ENCODE measurements at regions not wholly inside any gene's neighbourhood (a gene's known extent, or its start where the extent isn't known, plus 50 kb on each side); places are given as distances from the start of the nearest gene placed in this dataset.

DNA sequence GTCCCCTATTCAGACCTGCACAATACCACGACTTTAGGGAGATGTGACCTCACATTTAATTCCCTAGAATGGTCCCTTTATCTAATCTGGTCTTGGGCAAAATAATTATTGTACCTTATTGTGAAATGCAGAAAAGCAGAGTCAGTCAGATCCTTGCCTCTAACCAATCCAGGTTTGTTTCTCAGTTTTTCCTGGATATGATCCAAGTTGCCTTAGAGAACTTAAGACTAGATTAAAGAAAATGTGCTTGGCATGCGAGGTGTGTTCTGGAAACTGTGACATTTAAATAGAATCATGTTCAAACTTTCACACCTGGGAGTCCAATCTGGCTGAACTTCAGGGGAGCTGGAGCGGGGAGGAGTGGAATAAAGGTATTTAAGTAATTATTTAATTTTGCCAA is 696.2 kb downstream of the DNAH5 start:
- 53% methylated on average over 3 of the region's 3 CpGs for WGBS
- intact Hi-C loops (cut with DNase I): no loop called here
- no peak for DNase-seq (ENCODE audit: extremely low spot score)
- Histone ChIP-seq H3K36me3 (no peaks in the 10 kb centered on the region), H3K4me3 (no peak overlapping the region), H3K9me3 (peaks cover 0 to 11% (median 2%) of the 10 kb centered on the region in 4 donors), H3K27me3 (no peaks in the 10 kb centered on the region), H3K4me1 (peaks cover 0 to 6% (median 2%) of the 10 kb centered on the region in 4 donors), H3K27ac (replicated peaks in 1 of 4) (no peak overlapping the region)
- TF ChIP-seq, protein P1, sequence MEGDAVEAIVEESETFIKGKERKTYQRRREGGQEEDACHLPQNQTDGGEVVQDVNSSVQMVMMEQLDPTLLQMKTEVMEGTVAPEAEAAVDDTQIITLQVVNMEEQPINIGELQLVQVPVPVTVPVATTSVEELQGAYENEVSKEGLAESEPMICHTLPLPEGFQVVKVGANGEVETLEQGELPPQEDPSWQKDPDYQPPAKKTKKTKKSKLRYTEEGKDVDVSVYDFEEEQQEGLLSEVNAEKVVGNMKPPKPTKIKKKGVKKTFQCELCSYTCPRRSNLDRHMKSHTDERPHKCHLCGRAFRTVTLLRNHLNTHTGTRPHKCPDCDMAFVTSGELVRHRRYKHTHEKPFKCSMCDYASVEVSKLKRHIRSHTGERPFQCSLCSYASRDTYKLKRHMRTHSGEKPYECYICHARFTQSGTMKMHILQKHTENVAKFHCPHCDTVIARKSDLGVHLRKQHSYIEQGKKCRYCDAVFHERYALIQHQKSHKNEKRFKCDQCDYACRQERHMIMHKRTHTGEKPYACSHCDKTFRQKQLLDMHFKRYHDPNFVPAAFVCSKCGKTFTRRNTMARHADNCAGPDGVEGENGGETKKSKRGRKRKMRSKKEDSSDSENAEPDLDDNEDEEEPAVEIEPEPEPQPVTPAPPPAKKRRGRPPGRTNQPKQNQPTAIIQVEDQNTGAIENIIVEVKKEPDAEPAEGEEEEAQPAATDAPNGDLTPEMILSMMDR (IDR thresholded peaks at IDR 0.05): no peak
- TF ChIP-seq POLR2AphosphoS5 (IDR thresholded peaks at IDR 0.05) (no peak), EP300 (IDR thresholded peaks at IDR 0.05) (no peak), POLR2A (IDR thresholded peaks at IDR 0.05; ENCODE audit: low read depth) (no peak)

DNA sequence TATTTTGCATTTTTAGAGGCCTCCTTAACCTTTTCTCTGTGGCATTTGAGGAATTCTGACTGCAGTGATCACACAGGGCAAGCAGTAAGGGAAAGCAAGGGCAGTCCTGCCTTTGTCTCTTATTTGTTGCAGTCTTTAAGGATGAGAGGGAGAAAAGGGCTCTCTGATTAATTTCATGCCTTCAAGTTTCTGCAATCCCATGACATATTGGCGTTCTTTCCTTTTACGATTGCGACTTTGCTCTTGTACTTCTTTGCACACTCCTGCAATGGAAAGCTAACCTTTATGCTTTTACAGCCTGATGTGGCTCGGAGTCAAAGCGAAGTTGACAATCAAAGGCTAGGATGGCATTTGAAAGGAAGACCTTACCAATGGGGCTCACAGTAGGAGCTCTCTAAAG is 698.4 kb downstream of the DNAH5 start:
- DNase-seq (ENCODE audit: extremely low spot score): no peak
- intact Hi-C loops (cut with DNase I): no loop called here
- Histone ChIP-seq H3K4me3 (no peak overlapping the region), H3K36me3 (no peaks in the 10 kb centered on the region), H3K9me3 (peaks cover 0 to 11% (median 2%) of the 10 kb centered on the region in 4 donors), H3K27ac (replicated peaks in 1 of 4) (no peak overlapping the region), H3K27me3 (no peaks in the 10 kb centered on the region), H3K4me1 (peaks cover 0 to 6% (median 2%) of the 10 kb centered on the region in 4 donors)
- TF ChIP-seq, protein P1 (IDR thresholded peaks at IDR 0.05): no peak
- TF ChIP-seq POLR2AphosphoS5 (IDR thresholded peaks at IDR 0.05): no peak
- no peak for TF ChIP-seq EP300 (IDR thresholded peaks at IDR 0.05)
- TF ChIP-seq POLR2A (IDR thresholded peaks at IDR 0.05; ENCODE audit: low read depth): no peak
- 87% methylated on average over 5 of the region's 5 CpGs for WGBS

DNA sequence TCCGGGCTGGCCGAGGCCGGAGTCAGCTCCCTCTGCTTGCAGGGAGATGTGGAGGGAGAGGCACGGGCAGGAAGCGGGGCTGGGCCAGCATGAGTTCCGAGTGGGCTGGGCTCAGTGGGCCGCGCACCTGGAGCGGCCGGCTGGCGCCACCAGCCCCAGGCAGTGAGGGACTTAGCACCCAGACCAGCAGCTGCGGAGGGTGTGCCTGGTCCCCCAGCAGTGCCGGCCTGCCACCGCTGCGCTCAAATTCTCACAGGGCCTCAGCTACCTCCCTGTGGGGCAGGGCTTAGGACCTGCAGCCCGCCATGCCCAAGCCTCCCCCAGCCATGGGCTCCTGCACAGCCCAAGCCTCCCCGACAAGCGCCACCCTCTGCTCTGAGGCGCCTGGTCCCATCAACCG is 700.3 kb downstream of the DNAH5 start:
- H3K4me3 ChIP-seq: no peak overlapping the region
- H3K27me3 ChIP-seq: no peaks in the 10 kb centered on the region
- H3K27ac ChIP-seq (replicated peaks in 1 of 4): no peak overlapping the region
- DNase-seq (ENCODE audit: extremely low spot score): no peak
- intact Hi-C loops (cut with DNase I): no loop called here
- peaks cover 0 to 6% (median 2%) of the 10 kb centered on the region in 4 donors for H3K4me1 ChIP-seq
- H3K36me3 ChIP-seq: no peaks in the 10 kb centered on the region
- peaks cover 0 to 11% (median 2%) of the 10 kb centered on the region in 4 donors for H3K9me3 ChIP-seq
- TF ChIP-seq, protein P1 (IDR thresholded peaks at IDR 0.05): no peak
- no peak for TF ChIP-seq POLR2A (IDR thresholded peaks at IDR 0.05; ENCODE audit: low read depth)
- no peak for TF ChIP-seq POLR2AphosphoS5 (IDR thresholded peaks at IDR 0.05)
- TF ChIP-seq EP300 (IDR thresholded peaks at IDR 0.05): no peak
- 90% methylated on average over 2 of the region's 20 CpGs for WGBS

DNA sequence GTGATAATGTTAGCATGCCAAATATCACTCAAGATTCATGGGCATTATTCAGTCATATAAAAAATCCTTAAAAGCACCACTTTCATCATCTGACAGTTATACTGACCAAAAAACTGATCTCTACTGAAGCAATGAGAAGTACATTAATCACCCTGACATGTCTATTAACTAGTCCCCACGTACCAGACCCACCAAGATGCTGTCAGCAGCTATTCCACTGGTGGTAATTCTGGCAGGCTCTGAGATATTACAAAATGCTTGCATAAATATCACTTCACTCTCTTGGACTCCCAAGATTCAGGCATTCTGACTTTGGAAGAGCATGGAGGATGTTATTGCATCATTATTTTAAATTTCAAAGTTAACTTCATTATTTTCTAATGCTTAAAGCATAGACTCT is 717.0 kb downstream of the DNAH5 start:
- TF ChIP-seq POLR2A (IDR thresholded peaks at IDR 0.05; ENCODE audit: low read depth) (no peak), EP300 (IDR thresholded peaks at IDR 0.05) (no peak), POLR2AphosphoS5 (IDR thresholded peaks at IDR 0.05) (no peak)
- TF ChIP-seq, protein P1 (IDR thresholded peaks at IDR 0.05): no peak
- H3K4me1 ChIP-seq: no peaks in the 10 kb centered on the region
- 0% methylated on average over 1 of the region's 1 CpG for WGBS

DNA sequence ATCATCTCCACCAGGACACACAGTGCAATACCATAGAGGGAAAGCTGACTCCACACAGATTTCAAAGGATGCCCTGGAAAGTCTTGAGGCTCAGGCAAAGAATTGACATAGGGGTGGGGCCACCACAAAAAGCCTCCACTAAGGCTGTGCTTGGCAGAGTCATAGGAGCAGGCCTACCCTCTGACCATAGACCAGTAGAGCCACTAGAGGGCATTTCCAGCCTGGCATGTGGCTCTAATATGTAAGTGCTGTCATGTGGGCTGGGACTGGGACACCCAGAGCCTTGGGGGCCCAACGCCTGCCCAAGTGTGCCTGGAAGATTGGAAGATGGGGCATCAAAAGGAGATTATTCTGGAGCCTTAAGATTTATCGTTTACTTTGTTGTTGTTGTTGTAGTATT is 726.0 kb downstream of the DNAH5 start:
- Histone ChIP-seq H3K4me1 (no peaks in the 10 kb centered on the region), H3K9me3 (no peaks in the 10 kb centered on the region), H3K4me3 (no peak overlapping the region), H3K36me3 (no peaks in the 10 kb centered on the region), H3K27me3 (no peaks in the 10 kb centered on the region), H3K27ac (replicated peaks in 1 of 4) (no peak overlapping the region)
- no peak for DNase-seq (ENCODE audit: extremely low spot score)
- WGBS: 75% methylated on average over 2 of the region's 2 CpGs
- intact Hi-C loops (cut with DNase I): no loop called here
- no peak for TF ChIP-seq EP300 (IDR thresholded peaks at IDR 0.05)
- TF ChIP-seq, protein P1 (IDR thresholded peaks at IDR 0.05): no peak
- no peak for TF ChIP-seq POLR2AphosphoS5 (IDR thresholded peaks at IDR 0.05)
- TF ChIP-seq POLR2A (IDR thresholded peaks at IDR 0.05; ENCODE audit: low read depth): no peak

More for the DNA sequence above, 717.0 kb downstream of the DNAH5 start:
- Histone ChIP-seq H3K27ac (replicated peaks in 1 of 4) (no peak overlapping the region), H3K27me3 (no peaks in the 10 kb centered on the region), H3K4me3 (no peak overlapping the region), H3K36me3 (no peaks in the 10 kb centered on the region), H3K9me3 (no peaks in the 10 kb centered on the region)
- no peak for DNase-seq (ENCODE audit: extremely low spot score)
- intact Hi-C loops (cut with DNase I): no loop called here

Measured in esophagus muscularis mucosa (tissue), 4 donors.